Cardiac muscle cell (in vitro differentiated cells and primary cell): ENCODE measurements at regions not wholly inside any gene's neighbourhood (a gene's known extent, or its start where the extent isn't known, plus 50 kb on each side); places are given as distances from the start of the nearest gene placed in this dataset.

Experiments used
- DNase-seq, 2 donors: peaks; one replicate each; pipeline versions ENCODE4 v3.0.0 to v3.0.0-alpha.2; 2010 to 2017; ENCODE audit warnings: low read depth in 1 of 2, low spot score in 1 of 2
- H3K27ac ChIP-seq: fragments of 200-600 bp; sonication (generic); 2 replicates; pipeline ENCODE4 v1.5.1; 2016
- H3K27me3 ChIP-seq: fragments of 200-600 bp; sonication (generic); 2 replicates; pipeline ENCODE4 v1.6.0; 2016; ENCODE audit warnings: control low read depth
- H3K36me3 ChIP-seq: fragments of 200-600 bp; sonication (generic); 2 replicates; pipeline ENCODE4 v1.5.1; 2016; ENCODE audit warnings: control low read depth
- H3K4me1 ChIP-seq: fragments of 200-600 bp; sonication (generic); 2 replicates; pipeline ENCODE4 v1.8.1; 2017; ENCODE audit warnings: low read depth, mild to moderate bottlenecking, mixed run types
- H3K4me3 ChIP-seq: fragments of 200-600 bp; sonication (generic); 2 replicates; pipeline ENCODE4 v1.5.1; 2016; ENCODE audit warnings: mild to moderate bottlenecking
- H3K9me3 ChIP-seq: fragments of 200-600 bp; sonication (generic); 2 replicates; pipeline ENCODE4 v1.5.1; 2017; ENCODE audit warnings: low read depth, mild to moderate bottlenecking, control low read depth
- TF ChIP-seq, protein P1 (sequence below): IDR thresholded peaks from 2 replicates; pipeline ENCODE4 v1.5.1; 2012; ENCODE audit warnings: low read depth, mild to moderate bottlenecking, low read length

DNA sequence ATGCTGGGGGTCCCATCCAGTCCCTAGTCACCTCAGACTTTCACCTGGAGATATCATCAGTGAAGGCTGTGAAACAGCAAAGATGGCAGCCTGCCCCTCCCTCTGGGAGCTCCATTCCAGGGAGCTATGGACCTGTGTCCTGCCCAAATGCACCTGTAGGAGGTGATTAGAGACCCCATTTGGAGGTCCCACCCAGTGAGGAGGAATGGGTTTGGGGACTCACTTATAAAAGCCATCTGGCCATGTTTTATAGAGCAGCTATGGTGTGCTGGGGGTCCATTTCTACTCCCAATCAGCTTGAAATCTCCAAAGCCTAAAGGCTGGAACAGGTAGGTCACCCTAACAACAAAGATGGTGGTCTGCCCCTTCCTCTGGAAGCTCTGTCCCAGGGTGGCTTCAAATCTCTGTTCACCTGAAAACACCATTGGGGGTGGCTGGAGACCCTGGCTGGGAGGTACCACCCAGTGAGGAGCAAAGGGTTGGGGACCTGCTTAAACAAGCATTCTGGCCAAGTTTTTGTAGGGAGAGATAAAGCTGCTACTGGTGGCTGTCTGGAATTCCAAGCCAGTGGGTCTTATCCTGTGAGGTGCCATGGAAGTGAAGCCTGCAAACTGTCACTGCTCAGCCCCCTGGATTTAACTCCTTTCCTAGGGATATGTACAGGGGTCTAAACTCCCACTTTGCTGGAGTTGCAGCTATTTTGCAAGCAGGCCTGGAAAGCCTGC lies 182.3 kb downstream of the RASSF9 start:
- no peaks in the 10 kb centered on the region for H3K9me3 ChIP-seq
- H3K4me1 ChIP-seq, result no peaks in the 10 kb centered on the region
- H3K27me3 ChIP-seq, result no peaks in the 10 kb centered on the region
- H3K4me3 ChIP-seq, result no peak overlapping the region
- no peaks in the 10 kb centered on the region for H3K36me3 ChIP-seq
- no peak for DNase-seq
- H3K27ac ChIP-seq, result no peak overlapping the region
- TF ChIP-seq, protein P1, sequence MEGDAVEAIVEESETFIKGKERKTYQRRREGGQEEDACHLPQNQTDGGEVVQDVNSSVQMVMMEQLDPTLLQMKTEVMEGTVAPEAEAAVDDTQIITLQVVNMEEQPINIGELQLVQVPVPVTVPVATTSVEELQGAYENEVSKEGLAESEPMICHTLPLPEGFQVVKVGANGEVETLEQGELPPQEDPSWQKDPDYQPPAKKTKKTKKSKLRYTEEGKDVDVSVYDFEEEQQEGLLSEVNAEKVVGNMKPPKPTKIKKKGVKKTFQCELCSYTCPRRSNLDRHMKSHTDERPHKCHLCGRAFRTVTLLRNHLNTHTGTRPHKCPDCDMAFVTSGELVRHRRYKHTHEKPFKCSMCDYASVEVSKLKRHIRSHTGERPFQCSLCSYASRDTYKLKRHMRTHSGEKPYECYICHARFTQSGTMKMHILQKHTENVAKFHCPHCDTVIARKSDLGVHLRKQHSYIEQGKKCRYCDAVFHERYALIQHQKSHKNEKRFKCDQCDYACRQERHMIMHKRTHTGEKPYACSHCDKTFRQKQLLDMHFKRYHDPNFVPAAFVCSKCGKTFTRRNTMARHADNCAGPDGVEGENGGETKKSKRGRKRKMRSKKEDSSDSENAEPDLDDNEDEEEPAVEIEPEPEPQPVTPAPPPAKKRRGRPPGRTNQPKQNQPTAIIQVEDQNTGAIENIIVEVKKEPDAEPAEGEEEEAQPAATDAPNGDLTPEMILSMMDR, result no peak

DNA sequence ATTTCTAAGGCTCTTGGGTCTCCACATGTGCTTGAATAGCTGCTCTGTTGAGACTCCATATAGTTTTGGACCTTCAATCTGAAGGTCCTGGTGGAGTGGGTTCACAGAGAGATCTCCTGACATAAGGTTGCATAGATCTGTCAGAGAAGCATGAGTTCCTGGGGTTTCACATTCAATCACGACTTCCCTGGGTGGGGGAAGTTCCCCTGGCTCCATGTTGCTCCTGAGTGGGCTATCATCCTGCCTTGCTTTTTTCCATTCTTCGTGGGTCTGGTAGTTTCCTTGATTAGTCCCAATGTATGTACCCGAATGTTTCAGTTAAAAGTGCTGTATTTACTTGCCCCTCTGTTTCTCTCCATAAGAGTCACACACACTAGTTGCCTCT lies 181.8 kb downstream of the RASSF9 start:
- H3K4me1 ChIP-seq, result no peaks in the 10 kb centered on the region
- no peaks in the 10 kb centered on the region for H3K9me3 ChIP-seq
- no peaks in the 10 kb centered on the region for H3K36me3 ChIP-seq
- H3K4me3 ChIP-seq, result no peak overlapping the region
- TF ChIP-seq, protein P1, result no peak
- no peaks in the 10 kb centered on the region for H3K27me3 ChIP-seq
- DNase-seq, result no peak
- H3K27ac ChIP-seq, result no peak overlapping the region

DNA sequence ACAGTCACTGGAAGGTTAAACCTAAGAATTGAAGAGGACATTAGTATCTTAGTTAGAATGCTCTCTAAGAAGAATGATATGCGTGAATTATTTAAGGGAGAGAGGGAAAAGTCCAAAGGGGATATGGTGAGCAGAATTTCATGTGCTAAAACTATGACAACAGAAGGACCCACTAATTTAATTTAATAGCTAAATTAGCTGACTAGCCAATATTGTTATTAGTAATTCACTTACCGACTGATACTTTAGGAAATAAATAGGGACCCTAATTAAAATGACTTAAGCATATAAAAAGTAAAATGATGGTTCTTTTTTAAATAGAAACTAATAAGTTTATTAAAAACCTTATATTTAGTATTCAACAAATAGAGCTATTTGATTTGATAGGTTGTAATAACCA lies 179.6 kb downstream of the RASSF9 start:
- DNase-seq, result no peak
- Histone ChIP-seq H3K27me3 (no peaks in the 10 kb centered on the region), H3K4me1 (no peaks in the 10 kb centered on the region), H3K36me3 (no peaks in the 10 kb centered on the region), H3K9me3 (no peaks in the 10 kb centered on the region), H3K27ac (no peak overlapping the region), H3K4me3 (no peak overlapping the region)
- TF ChIP-seq, protein P1, result no peak

DNA sequence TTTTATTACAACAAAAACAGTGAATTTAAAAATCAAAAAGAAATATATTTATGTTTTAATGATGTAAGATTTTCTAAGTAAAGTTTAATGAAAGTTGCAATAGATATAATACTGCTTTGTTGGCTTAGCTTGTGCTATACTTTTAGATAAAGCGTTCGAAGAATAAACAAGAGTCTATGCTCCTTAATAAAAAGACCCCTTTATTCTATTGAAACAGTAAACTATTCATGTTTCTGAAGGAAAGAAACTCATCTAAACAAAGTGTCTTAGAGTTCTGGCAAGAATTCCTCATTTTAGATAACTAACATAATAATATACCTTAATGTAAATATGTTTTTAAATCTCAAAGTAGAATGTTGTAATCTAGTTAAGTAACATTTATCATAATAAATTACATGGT lies 179.0 kb downstream of the RASSF9 start:
- Histone ChIP-seq H3K4me1 (no peaks in the 10 kb centered on the region), H3K27me3 (no peaks in the 10 kb centered on the region), H3K36me3 (no peaks in the 10 kb centered on the region), H3K27ac (no peak overlapping the region), H3K4me3 (no peak overlapping the region), H3K9me3 (no peaks in the 10 kb centered on the region)
- TF ChIP-seq, protein P1, result no peak
- no peak for DNase-seq

DNA sequence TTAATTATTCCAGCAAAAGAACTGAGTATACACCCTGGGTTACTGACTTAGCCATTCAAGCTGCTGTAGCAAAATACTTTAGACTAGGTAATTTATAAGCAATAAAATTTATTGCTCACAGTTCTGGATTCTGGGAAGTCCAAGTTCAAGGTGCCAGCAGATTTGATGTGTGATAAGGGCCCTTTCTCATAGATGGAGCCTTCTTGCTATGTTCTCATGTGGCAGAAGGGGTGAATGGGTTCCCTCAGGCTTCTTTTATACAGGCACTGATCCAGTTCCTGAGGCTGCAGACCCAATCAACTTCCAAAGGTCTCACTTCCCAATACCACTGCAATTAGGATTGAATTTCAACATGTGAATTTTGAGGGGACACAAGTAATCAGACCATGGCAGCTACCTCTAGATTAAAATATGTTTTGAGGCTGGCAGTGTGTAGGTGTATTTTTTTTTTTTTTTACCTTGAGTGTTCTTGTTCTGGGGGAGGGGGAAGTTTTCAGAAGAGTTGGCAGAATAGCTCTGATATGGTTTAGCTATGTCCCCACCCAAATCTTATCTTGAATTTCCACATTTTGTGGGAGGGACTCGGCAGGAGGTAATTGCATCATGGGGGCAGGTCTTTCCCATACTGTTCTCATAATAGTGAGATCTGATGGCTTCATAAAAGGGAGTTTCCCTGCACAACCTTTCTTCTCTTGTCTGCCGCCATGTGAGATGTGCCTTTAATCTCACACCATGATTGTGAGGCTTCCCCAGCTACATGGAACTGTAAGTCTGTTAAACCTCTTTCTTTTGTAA lies 178.2 kb downstream of the RASSF9 start:
- H3K27ac ChIP-seq, result no peak overlapping the region
- H3K4me3 ChIP-seq, result no peak overlapping the region

More for the DNA sequence above, 178.2 kb downstream of the RASSF9 start:
- H3K4me1 ChIP-seq, result no peaks in the 10 kb centered on the region
- H3K36me3 ChIP-seq, result no peaks in the 10 kb centered on the region
- TF ChIP-seq, protein P1, result no peak
- DNase-seq, result no peak
- no peaks in the 10 kb centered on the region for H3K27me3 ChIP-seq
- no peaks in the 10 kb centered on the region for H3K9me3 ChIP-seq
